ENCODE measurements at regions not wholly inside any gene's neighbourhood (a gene's known extent, or its start where the extent isn't known, plus 50 kb on each side); places are given as distances from the start of the nearest gene placed in this dataset.
A peak's percentile ranks its signal among the peaks of the same experiment; 100 is the strongest.

DNA sequence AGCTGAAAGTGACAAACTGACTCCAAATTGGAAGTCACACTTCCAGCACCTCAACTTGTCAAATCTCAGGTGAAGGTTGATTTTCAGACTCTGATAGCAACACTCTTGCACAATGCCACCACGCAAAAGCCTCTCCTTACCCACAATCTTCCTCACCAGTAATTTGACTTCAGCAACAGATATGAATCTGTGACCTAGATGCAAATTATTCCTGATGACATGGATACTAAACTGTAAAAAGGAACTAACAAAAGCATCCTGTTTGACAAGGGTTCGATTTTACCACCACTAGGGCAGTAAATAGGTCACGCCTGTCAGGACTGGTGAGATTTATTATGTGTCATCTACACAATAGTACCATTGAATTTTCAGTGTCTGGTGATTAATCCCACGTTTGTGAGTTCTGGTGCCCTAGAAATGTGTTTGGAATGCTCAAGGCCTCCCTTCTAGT lies 134.4 kb upstream of the COL21A1 start:
- TF ChIP-seq EZH2phosphoT487 (IDR thresholded peaks at IDR 0.05; ENCODE audit: insufficient read depth, low read depth) = 0 out of 2 replicates have a peak, but pooled peaks have one; percentile 71
- TF ChIP-seq EZH2 (IDR thresholded peaks at IDR 0.05; ENCODE audit: insufficient read depth, poor library complexity, severe bottlenecking) = no peak
